ENCODE measurements at regions not wholly inside any gene's neighbourhood (a gene's known extent, or its start where the extent isn't known, plus 50 kb on each side); places are given as distances from the start of the nearest gene placed in this dataset.

DNA sequence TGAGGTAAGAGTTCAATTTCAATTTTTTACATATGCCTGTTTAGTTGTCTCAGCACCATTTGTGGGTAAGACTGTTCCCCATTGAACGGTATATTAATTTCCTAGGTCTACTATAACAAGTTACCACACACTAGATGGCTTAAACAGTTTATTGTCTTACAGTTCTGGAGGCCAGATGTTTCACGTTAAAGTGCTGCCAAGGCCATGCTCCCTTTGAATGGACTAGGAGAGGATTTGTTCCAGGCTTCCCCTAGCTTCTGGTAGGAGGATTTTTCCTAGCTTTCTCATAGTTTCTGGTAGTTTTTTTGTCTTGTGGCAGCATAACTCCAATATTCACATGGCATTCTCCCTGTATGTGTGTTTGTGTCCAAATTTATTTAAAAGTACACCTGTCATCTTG lies 149.3 kb upstream of the CYSLTR1 start:
- Histone ChIP-seq H3F3A (ENCODE audit: insufficient read depth, low read length, poor library complexity, severe bottlenecking) (no peaks in the 10 kb centered on the region), H3K4me2 (ENCODE audit: low read length) (no peak overlapping the region), H3K9ac (ENCODE audit: low read length) (no peak overlapping the region), H4K20me1 (ENCODE audit: insufficient read depth) (no peaks in the 10 kb centered on the region), H3K27ac (ENCODE audit: low read length) (no peak overlapping the region), H3K79me2 (replicated peaks; ENCODE audit: insufficient read depth, low read length) (no peaks in the 10 kb centered on the region), H3K27me3 (ENCODE audit: insufficient read depth, low read depth, low read length) (no peaks in the 10 kb centered on the region), H3K4me3 (ENCODE audit: low read length) (no peak overlapping the region), H3K36me3 (ENCODE audit: insufficient read depth, low read length) (no peaks in the 10 kb centered on the region), H3K9me2 (ENCODE audit: insufficient read depth, low read length) (no peaks in the 10 kb centered on the region), H3K9me3 (ENCODE audit: low read length) (no peaks in the 10 kb centered on the region), H2AFZ (ENCODE audit: low read depth, low read length) (no peak overlapping the region)
- TF ChIP-seq TAF1 (IDR thresholded peaks at IDR 0.05; ENCODE audit: low read depth), result no peak
- TF ChIP-seq EP300 (conservative IDR thresholded peaks at IDR 0.05; ENCODE audit: poor library complexity, severe bottlenecking), result no peak
- no peak for TF ChIP-seq MXI1 (conservative IDR thresholded peaks at IDR 0.05; ENCODE audit: poor library complexity, severe bottlenecking)
- no peak for TF ChIP-seq SMC3 (conservative IDR thresholded peaks at IDR 0.05; ENCODE audit: poor library complexity)
- TF ChIP-seq REST (IDR thresholded peaks at IDR 0.05; ENCODE audit: borderline replicate concordance), result no peak
- TF ChIP-seq, protein P1, sequence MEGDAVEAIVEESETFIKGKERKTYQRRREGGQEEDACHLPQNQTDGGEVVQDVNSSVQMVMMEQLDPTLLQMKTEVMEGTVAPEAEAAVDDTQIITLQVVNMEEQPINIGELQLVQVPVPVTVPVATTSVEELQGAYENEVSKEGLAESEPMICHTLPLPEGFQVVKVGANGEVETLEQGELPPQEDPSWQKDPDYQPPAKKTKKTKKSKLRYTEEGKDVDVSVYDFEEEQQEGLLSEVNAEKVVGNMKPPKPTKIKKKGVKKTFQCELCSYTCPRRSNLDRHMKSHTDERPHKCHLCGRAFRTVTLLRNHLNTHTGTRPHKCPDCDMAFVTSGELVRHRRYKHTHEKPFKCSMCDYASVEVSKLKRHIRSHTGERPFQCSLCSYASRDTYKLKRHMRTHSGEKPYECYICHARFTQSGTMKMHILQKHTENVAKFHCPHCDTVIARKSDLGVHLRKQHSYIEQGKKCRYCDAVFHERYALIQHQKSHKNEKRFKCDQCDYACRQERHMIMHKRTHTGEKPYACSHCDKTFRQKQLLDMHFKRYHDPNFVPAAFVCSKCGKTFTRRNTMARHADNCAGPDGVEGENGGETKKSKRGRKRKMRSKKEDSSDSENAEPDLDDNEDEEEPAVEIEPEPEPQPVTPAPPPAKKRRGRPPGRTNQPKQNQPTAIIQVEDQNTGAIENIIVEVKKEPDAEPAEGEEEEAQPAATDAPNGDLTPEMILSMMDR (IDR thresholded peaks at IDR 0.05; ENCODE audit: poor library complexity, severe bottlenecking), result no peak
- TF ChIP-seq EZH2 (IDR thresholded peaks at IDR 0.05; ENCODE audit: borderline replicate concordance, insufficient read depth, low read length, poor library complexity, severe bottlenecking), result no peak
- no peak for TF ChIP-seq POLR2AphosphoS5 (IDR thresholded peaks at IDR 0.05)
- TF ChIP-seq RAD21 (conservative IDR thresholded peaks at IDR 0.05), result no peak

DNA sequence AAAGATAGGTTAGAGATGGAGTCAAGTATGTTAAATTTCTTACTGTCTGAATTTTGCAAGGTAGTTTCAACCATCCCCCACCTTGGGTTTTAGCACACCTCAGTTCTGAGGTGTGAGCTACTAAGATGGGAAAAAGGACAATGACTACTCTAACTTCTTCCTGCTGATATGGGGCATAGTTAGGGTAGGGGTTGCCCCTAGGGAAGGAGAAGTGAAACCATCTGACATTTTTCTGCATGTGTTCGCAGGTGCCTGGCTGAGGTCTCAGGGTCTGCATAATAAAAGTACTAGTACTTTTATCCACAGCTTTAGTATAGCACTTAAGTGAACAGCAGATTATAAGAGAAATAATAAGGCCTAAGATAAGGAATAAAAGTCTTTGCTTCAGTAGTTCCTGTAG lies 129.5 kb upstream of the CYSLTR1 start:
- H3K27ac ChIP-seq (ENCODE audit: low read length), result no peak overlapping the region
- H4K20me1 ChIP-seq (ENCODE audit: insufficient read depth), result no peaks in the 10 kb centered on the region
- no peaks in the 10 kb centered on the region for H3K36me3 ChIP-seq (ENCODE audit: insufficient read depth, low read length)
- no peaks in the 10 kb centered on the region for H3K9me2 ChIP-seq (ENCODE audit: insufficient read depth, low read length)
- H3K9me3 ChIP-seq (ENCODE audit: low read length), result no peaks in the 10 kb centered on the region
- H3K4me3 ChIP-seq (ENCODE audit: low read length), result no peak overlapping the region
- TF ChIP-seq MXI1 (conservative IDR thresholded peaks at IDR 0.05; ENCODE audit: poor library complexity, severe bottlenecking) (no peak), TAF1 (IDR thresholded peaks at IDR 0.05; ENCODE audit: low read depth) (no peak), SMC3 (conservative IDR thresholded peaks at IDR 0.05; ENCODE audit: poor library complexity) (no peak), EZH2 (IDR thresholded peaks at IDR 0.05; ENCODE audit: borderline replicate concordance, insufficient read depth, low read length, poor library complexity, severe bottlenecking) (no peak), REST (IDR thresholded peaks at IDR 0.05; ENCODE audit: borderline replicate concordance) (no peak)
- TF ChIP-seq, protein P1 (IDR thresholded peaks at IDR 0.05; ENCODE audit: poor library complexity, severe bottlenecking), result no peak
- no peak overlapping the region for H2AFZ ChIP-seq (ENCODE audit: low read depth, low read length)
- H3K79me2 ChIP-seq (replicated peaks; ENCODE audit: insufficient read depth, low read length), result no peaks in the 10 kb centered on the region
- no peaks in the 10 kb centered on the region for H3K27me3 ChIP-seq (ENCODE audit: insufficient read depth, low read depth, low read length)
- no peak overlapping the region for H3K4me2 ChIP-seq (ENCODE audit: low read length)
- H3K9ac ChIP-seq (ENCODE audit: low read length), result no peak overlapping the region
- no peaks in the 10 kb centered on the region for H3F3A ChIP-seq (ENCODE audit: insufficient read depth, low read length, poor library complexity, severe bottlenecking)

Data from neural cell (in vitro differentiated cells).